ENCODE measurements at regions not wholly inside any gene's neighbourhood (a gene's known extent, or its start where the extent isn't known, plus 50 kb on each side); places are given as distances from the start of the nearest gene placed in this dataset.
A peak's percentile ranks its signal among the peaks of the same experiment; 100 is the strongest.

DNA sequence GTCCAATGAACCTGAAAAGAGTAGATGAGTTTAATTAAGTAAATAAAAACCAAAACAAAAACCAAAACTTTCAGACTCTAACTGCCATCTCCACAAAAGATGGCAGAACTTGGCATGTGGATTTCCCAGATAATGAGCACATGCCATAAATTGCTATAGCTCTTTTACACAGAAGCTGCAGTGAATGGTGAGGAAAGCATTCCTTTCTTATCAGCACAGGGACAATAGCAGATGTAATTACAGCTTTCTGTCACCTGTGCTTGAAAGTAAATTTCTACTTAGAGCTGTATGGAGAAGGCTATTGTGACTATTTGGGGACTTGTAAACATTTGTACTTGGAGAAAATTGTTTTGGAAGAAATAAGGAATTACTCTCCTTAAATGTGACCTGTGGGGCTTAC is 378.4 kb downstream of the RPRM start:
- no peak for DNase-seq (ENCODE audit: low read depth in 1 of 2, low spot score in 1 of 2)
- TF ChIP-seq SPI1 (IDR thresholded peaks at IDR 0.05; ENCODE audit: borderline replicate concordance, low read depth): no peak
- TF ChIP-seq CTCF (IDR thresholded peaks at IDR 0.05; ENCODE audit: insufficient read depth, low read length): no peak
- no peak for TF ChIP-seq GABPA (IDR thresholded peaks at IDR 0.05; ENCODE audit: low read depth)
- TF ChIP-seq POLR2AphosphoS5 (IDR thresholded peaks at IDR 0.05; ENCODE audit: low read depth): no peak
- TF ChIP-seq, protein P1, sequence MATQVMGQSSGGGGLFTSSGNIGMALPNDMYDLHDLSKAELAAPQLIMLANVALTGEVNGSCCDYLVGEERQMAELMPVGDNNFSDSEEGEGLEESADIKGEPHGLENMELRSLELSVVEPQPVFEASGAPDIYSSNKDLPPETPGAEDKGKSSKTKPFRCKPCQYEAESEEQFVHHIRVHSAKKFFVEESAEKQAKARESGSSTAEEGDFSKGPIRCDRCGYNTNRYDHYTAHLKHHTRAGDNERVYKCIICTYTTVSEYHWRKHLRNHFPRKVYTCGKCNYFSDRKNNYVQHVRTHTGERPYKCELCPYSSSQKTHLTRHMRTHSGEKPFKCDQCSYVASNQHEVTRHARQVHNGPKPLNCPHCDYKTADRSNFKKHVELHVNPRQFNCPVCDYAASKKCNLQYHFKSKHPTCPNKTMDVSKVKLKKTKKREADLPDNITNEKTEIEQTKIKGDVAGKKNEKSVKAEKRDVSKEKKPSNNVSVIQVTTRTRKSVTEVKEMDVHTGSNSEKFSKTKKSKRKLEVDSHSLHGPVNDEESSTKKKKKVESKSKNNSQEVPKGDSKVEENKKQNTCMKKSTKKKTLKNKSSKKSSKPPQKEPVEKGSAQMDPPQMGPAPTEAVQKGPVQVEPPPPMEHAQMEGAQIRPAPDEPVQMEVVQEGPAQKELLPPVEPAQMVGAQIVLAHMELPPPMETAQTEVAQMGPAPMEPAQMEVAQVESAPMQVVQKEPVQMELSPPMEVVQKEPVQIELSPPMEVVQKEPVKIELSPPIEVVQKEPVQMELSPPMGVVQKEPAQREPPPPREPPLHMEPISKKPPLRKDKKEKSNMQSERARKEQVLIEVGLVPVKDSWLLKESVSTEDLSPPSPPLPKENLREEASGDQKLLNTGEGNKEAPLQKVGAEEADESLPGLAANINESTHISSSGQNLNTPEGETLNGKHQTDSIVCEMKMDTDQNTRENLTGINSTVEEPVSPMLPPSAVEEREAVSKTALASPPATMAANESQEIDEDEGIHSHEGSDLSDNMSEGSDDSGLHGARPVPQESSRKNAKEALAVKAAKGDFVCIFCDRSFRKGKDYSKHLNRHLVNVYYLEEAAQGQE (IDR thresholded peaks at IDR 0.05; ENCODE audit: insufficient replicate concordance, low read depth): no peak
- Histone ChIP-seq H3K4me3 (replicated peaks; ENCODE audit: insufficient read depth, low read length) (no peak overlapping the region), H3K27me3 (ENCODE audit: insufficient read depth, poor library complexity, severe bottlenecking) (no peaks in the 10 kb centered on the region), H3K27ac (replicated peaks) (no peak overlapping the region)

- no peak overlapping the region for H3K27ac ChIP-seq (replicated peaks)
- no peak for DNase-seq (ENCODE audit: low read depth in 1 of 2, low spot score in 1 of 2)
- no peak overlapping the region for H3K4me3 ChIP-seq (replicated peaks; ENCODE audit: insufficient read depth, low read length)
- H3K27me3 ChIP-seq (ENCODE audit: insufficient read depth, poor library complexity, severe bottlenecking): no peaks in the 10 kb centered on the region
- TF ChIP-seq POLR2AphosphoS5 (IDR thresholded peaks at IDR 0.05; ENCODE audit: low read depth) (no peak), SPI1 (IDR thresholded peaks at IDR 0.05; ENCODE audit: borderline replicate concordance, low read depth) (no peak), GABPA (IDR thresholded peaks at IDR 0.05; ENCODE audit: low read depth) (no peak), CTCF (IDR thresholded peaks at IDR 0.05; ENCODE audit: insufficient read depth, low read length) (no peak)
- TF ChIP-seq, protein P1 (IDR thresholded peaks at IDR 0.05; ENCODE audit: insufficient replicate concordance, low read depth): no peak
Measured at GRCh38 chr2:153098073-153098472, 379.7 kb downstream of the ARL6IP6 start.

DNA sequence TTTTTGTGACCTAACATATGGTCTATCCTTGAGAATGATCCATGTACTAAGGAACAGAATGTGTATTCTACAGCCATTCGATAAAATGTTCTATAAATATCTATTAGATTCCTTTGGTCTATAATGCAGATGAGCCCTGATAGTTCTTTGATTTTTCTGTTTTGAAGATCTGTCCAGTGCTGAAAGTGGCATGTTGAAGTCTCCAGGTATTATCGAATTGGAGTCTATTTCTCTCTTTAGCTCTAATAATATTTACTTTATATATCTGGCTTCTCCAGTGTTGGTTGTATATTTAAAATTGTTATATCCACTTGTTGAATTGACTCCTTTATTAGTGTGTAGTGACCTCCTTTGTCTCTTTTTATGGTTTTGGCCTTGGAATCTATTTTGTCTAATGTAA is 377.9 kb downstream of the ARL6IP6 start:
- Histone ChIP-seq H3K4me3 (replicated peaks; ENCODE audit: insufficient read depth, low read length) (no peak overlapping the region), H3K27ac (replicated peaks) (no peak overlapping the region), H3K27me3 (ENCODE audit: insufficient read depth, poor library complexity, severe bottlenecking) (no peaks in the 10 kb centered on the region)
- no peak for DNase-seq (ENCODE audit: low read depth in 1 of 2, low spot score in 1 of 2)
- TF ChIP-seq POLR2AphosphoS5 (IDR thresholded peaks at IDR 0.05; ENCODE audit: low read depth): no peak
- TF ChIP-seq, protein P1 (IDR thresholded peaks at IDR 0.05; ENCODE audit: insufficient replicate concordance, low read depth): peak; percentile 78
- no peak for TF ChIP-seq SPI1 (IDR thresholded peaks at IDR 0.05; ENCODE audit: borderline replicate concordance, low read depth)

Data from HL-60 (cell line).